ENCODE measurements at regions not wholly inside any gene's neighbourhood (a gene's known extent, or its start where the extent isn't known, plus 50 kb on each side); places are given as distances from the start of the nearest gene placed in this dataset.

- TF ChIP-seq NFE2 (IDR thresholded peaks at IDR 0.05; ENCODE audit: low read depth): no peak
- Histone ChIP-seq H3K79me2 (ENCODE audit: control insufficient read depth, insufficient read depth, low read length) (no peaks in the 10 kb centered on the region), H3K9ac (ENCODE audit: insufficient read depth in 1 of 2, low read depth in 2 of 2, low read length in 2 of 2) (no peak overlapping the region), H3K27ac (ENCODE audit: extremely low read depth, low read depth, low read length) (no peak overlapping the region), H3K9me3 (replicated peaks; ENCODE audit: control insufficient read depth, insufficient read depth, low read depth, low read length) (no peaks in the 10 kb centered on the region), H3K27me3 (ENCODE audit: control insufficient read depth in 2 of 2, insufficient read depth in 2 of 2, low read length in 2 of 2) (no peaks in the 10 kb centered on the region), H3K9me1 (ENCODE audit: control insufficient read depth, insufficient read depth, low read length) (no peaks in the 10 kb centered on the region), H3K4me1 (replicated peaks in 1 of 2; ENCODE audit: control insufficient read depth in 2 of 2, insufficient read depth in 2 of 2, low read length in 2 of 2) (no peaks in the 10 kb centered on the region), H3K36me3 (ENCODE audit: control insufficient read depth, insufficient read depth, low read length) (no peaks in the 10 kb centered on the region), H2AFZ (ENCODE audit: low read depth, low read length) (no peak overlapping the region), H3K4me2 (ENCODE audit: insufficient read depth, low read length) (no peak overlapping the region), H3K4me3 (no peak overlapping the region), H4K20me1 (replicated peaks; ENCODE audit: control insufficient read depth, insufficient read depth, low read length) (no peaks in the 10 kb centered on the region)
- FAIRE-seq (no peak), DNase-seq (ENCODE audit: extremely low read depth in 1 of 4, low spot score in 3 of 4) (no peak), ATAC-seq (no peak)
- in situ Hi-C loops (cut with MboI): no loop called here
- CTCF ChIA-PET (ENCODE audit: low intra/inter-chr PET ratio): no interaction called here
- POLR2A ChIA-PET: no interaction called here
- no TSS peak for BruUV-seq (replicated peaks)
- intact Hi-C loops (cut with micrococcal nuclease): no loop called here
- WGBS (ENCODE audit: insufficient coverage, low coverage, missing lambda C conversion rate): 13% methylated on average over 1 of the region's 1 CpG
These were observed 155.6 kb downstream of the POSTN start for GRCh38 chr13:37442996-37443395.

GRCh38 chr13:37435881-37436280 lies 162.7 kb downstream of the POSTN start:
- no peak for DNase-seq (ENCODE audit: extremely low read depth in 1 of 4, low spot score in 3 of 4)
- H3K79me2 ChIP-seq (ENCODE audit: control insufficient read depth, insufficient read depth, low read length): no peaks in the 10 kb centered on the region
- in situ Hi-C loops (cut with MboI) (no loop called here), intact Hi-C loops (cut with micrococcal nuclease) (no loop called here)
- H2AFZ ChIP-seq (ENCODE audit: low read depth, low read length): no peak overlapping the region
- H4K20me1 ChIP-seq (replicated peaks; ENCODE audit: control insufficient read depth, insufficient read depth, low read length): no peaks in the 10 kb centered on the region
- FAIRE-seq: no peak
- no peaks in the 10 kb centered on the region for H3K4me1 ChIP-seq (replicated peaks in 1 of 2; ENCODE audit: control insufficient read depth in 2 of 2, insufficient read depth in 2 of 2, low read length in 2 of 2)
- no peak overlapping the region for H3K4me3 ChIP-seq
- no TSS peak for BruUV-seq (replicated peaks)
- H3K36me3 ChIP-seq (ENCODE audit: control insufficient read depth, insufficient read depth, low read length): no peaks in the 10 kb centered on the region
- no peak overlapping the region for H3K9ac ChIP-seq (ENCODE audit: insufficient read depth in 1 of 2, low read depth in 2 of 2, low read length in 2 of 2)
- H3K27ac ChIP-seq (ENCODE audit: extremely low read depth, low read depth, low read length): no peak overlapping the region
- H3K9me1 ChIP-seq (ENCODE audit: control insufficient read depth, insufficient read depth, low read length): no peaks in the 10 kb centered on the region
- WGBS (ENCODE audit: insufficient coverage, low coverage, missing lambda C conversion rate): 0% methylated on average over 1 of the region's 1 CpG
- no peak for ATAC-seq
- H3K9me3 ChIP-seq (replicated peaks; ENCODE audit: control insufficient read depth, insufficient read depth, low read depth, low read length): no peaks in the 10 kb centered on the region
- H3K4me2 ChIP-seq (ENCODE audit: insufficient read depth, low read length): no peak overlapping the region
- ChIA-PET CTCF (ENCODE audit: low intra/inter-chr PET ratio) (no interaction called here), POLR2A (no interaction called here)
- no peaks in the 10 kb centered on the region for H3K27me3 ChIP-seq (ENCODE audit: control insufficient read depth in 2 of 2, insufficient read depth in 2 of 2, low read length in 2 of 2)
- TF ChIP-seq CTCFL (IDR thresholded peaks at IDR 0.05; ENCODE audit: borderline replicate concordance, insufficient read depth, low read depth, low read length, poor library complexity, severe bottlenecking): no peak
- TF ChIP-seq KHSRP (IDR thresholded peaks at IDR 0.05): no peak
- TF ChIP-seq NR3C1 (CRISPR knock-in tag; IDR thresholded peaks at IDR 0.05): no peak
- TF ChIP-seq HBP1 (CRISPR knock-in tag; IDR thresholded peaks at IDR 0.05): no peak
- no peak for TF ChIP-seq THRB (CRISPR knock-in tag; conservative IDR thresholded peaks at IDR 0.05)
- no peak for TF ChIP-seq TEAD4 (IDR thresholded peaks at IDR 0.05; ENCODE audit: low read length)
- no peak for TF ChIP-seq TEAD4 (CRISPR knock-in tag; IDR thresholded peaks at IDR 0.05; ENCODE audit: borderline replicate concordance)
- TF ChIP-seq ZNF395 (CRISPR knock-in tag; IDR thresholded peaks at IDR 0.05): no peak
- TF ChIP-seq ZNF79 (CRISPR knock-in tag; IDR thresholded peaks at IDR 0.05; ENCODE audit: low read depth): no peak
- TF ChIP-seq NCOR1 (IDR thresholded peaks at IDR 0.05): no peak
